Endothelial cell of umbilical vein (primary cell): ENCODE measurements at regions not wholly inside any gene's neighbourhood (a gene's known extent, or its start where the extent isn't known, plus 50 kb on each side); places are given as distances from the start of the nearest gene placed in this dataset.

Source experiments
- BruUV-seq: library from RNA; stranded (reverse); fragments of 400-500 nt; replicated peaks from 2 replicates; lab custom pipeline; 2021; lab: Mats Ljungman, UMichigan
- CTCF ChIA-PET: fragments of 300-600, 350-600 bp; sonication (Branson Sonifier 250); formaldehyde crosslinking; loops from one replicate; lab custom pipeline; 2021; ENCODE audit warnings: antibody characterized with exemption, inconsistent platforms; lab: Charles Lee
- POLR2A ChIA-PET: fragments of 300-600, 350-600 bp; sonication (Branson Sonifier 250); formaldehyde crosslinking; loops from one replicate; lab custom pipeline; 2021; ENCODE audit warnings: antibody characterized with exemption, inconsistent platforms; lab: Charles Lee
- DNase-seq: peaks from one replicate; pipeline ENCODE4 v3.0.0-alpha.2; 2011; ENCODE audit warnings: low read depth, low spot score
- FAIRE-seq: peaks from 2 replicates; lab custom pipeline; 2011; peaks lifted over from hg19 to GRCh38; lab: Jason Lieb, UNC
- H2AFZ ChIP-seq: 2 replicates; pipeline ENCODE4 v1.6.0; 2012; ENCODE audit warnings: low read depth, low read length, control low read depth, inconsistent platforms
- H3K27ac ChIP-seq: 2 replicates; pipeline ENCODE4 v1.5.1; 2011; ENCODE audit warnings: low read depth, mild to moderate bottlenecking, control low read depth, low read length, moderate library complexity; ENCODE audit not compliant: insufficient read depth
- H3K27me3 ChIP-seq, 2 experiments: 2 replicates each; pipeline versions ENCODE4 v1.6.0 to v1.6.1; 2011; ENCODE audit warnings: low read length in 2 of 2, mixed read lengths in 1 of 2; ENCODE audit not compliant: control insufficient read depth in 2 of 2, insufficient read depth in 2 of 2
- H3K36me3 ChIP-seq, 2 experiments: 2 replicates in 1 of 2; 3 replicates in 1 of 2; pipeline ENCODE4 v1.5.1; 2011; ENCODE audit warnings: low read length in 2 of 2, mild to moderate bottlenecking in 1 of 2, moderate library complexity in 1 of 2; ENCODE audit not compliant: control insufficient read depth in 2 of 2, insufficient read depth in 2 of 2; ENCODE audit errors: extremely low read depth in 1 of 2
- H3K4me1 ChIP-seq: 3 replicates; pipeline ENCODE4 v1.5.1; 2011; ENCODE audit warnings: mild to moderate bottlenecking, low read length; ENCODE audit not compliant: control insufficient read depth, insufficient read depth; ENCODE audit errors: extremely low read depth
- H3K4me2 ChIP-seq: 2 replicates; pipeline ENCODE4 v1.6.1; 2011; ENCODE audit warnings: low read length, control low read depth, mixed read lengths; ENCODE audit not compliant: insufficient read depth
- H3K4me3 ChIP-seq, 3 experiments: fragments of 200-600 bp in 1 of 3; sonication (generic), shearing (Covaris generic) in 1 of 3; replicated peaks in 1 of 3; 2 replicates each; pipeline ENCODE4 v1.5.1; 2011 to 2016; ENCODE audit warnings: control low read depth in 3 of 3, low read length in 3 of 3, mild to moderate bottlenecking in 2 of 3, inconsistent platforms in 1 of 3, low read depth in 1 of 3, moderate library complexity in 1 of 3; ENCODE audit not compliant: insufficient read depth in 1 of 3
- H3K79me2 ChIP-seq: 2 replicates; pipeline ENCODE4 v1.6.0; 2012; ENCODE audit warnings: low read length, inconsistent platforms; ENCODE audit not compliant: control insufficient read depth, insufficient read depth
- H3K9ac ChIP-seq: replicated peaks from 2 replicates; pipeline ENCODE3; 2011; ENCODE audit warnings: low read length, control low read depth; ENCODE audit not compliant: insufficient read depth; ENCODE audit errors: extremely low read depth
- H3K9me1 ChIP-seq: replicated peaks from 3 replicates; pipeline ENCODE4 v1.6.0; 2011; ENCODE audit warnings: mild to moderate bottlenecking, low read length; ENCODE audit not compliant: control insufficient read depth, insufficient read depth; ENCODE audit errors: extremely low read depth
- H3K9me3 ChIP-seq: replicated peaks from 2 replicates; pipeline ENCODE4 v1.5.1; 2012; ENCODE audit warnings: low read length, inconsistent platforms; ENCODE audit not compliant: control insufficient read depth, insufficient read depth
- H4K20me1 ChIP-seq: replicated peaks from 2 replicates; pipeline ENCODE3; 2011; ENCODE audit warnings: mild to moderate bottlenecking, low read length; ENCODE audit not compliant: control insufficient read depth, insufficient read depth; ENCODE audit errors: extremely low read depth
- CTCF ChIP-seq, 2 donors: IDR thresholded peaks; 1 replicate in 1 of 2; 2 replicates in 1 of 2; pipeline ENCODE4 v1.5.1; 2011; ENCODE audit warnings: low read length in 2 of 2, mild to moderate bottlenecking in 2 of 2, moderate library complexity in 2 of 2, control low read depth in 1 of 2, inconsistent platforms in 1 of 2, low read depth in 1 of 2; ENCODE audit not compliant: insufficient read depth in 1 of 2; ENCODE audit errors: extremely low read depth in 1 of 2
- EZH2 ChIP-seq: IDR thresholded peaks from 2 replicates; pipeline ENCODE4 v1.6.1; 2012; ENCODE audit warnings: borderline replicate concordance, low read depth, mild to moderate bottlenecking, moderate library complexity, low read length, inconsistent platforms; ENCODE audit not compliant: severe bottlenecking
- FOS ChIP-seq: IDR thresholded peaks from 2 replicates; pipeline ENCODE4 v1.6.1; 2011; ENCODE audit warnings: mild to moderate bottlenecking, low read length, moderate library complexity, borderline replicate concordance; ENCODE audit not compliant: insufficient read depth
- GATA2 ChIP-seq: IDR thresholded peaks from 2 replicates; pipeline ENCODE4 v1.7.0; 2011; ENCODE audit warnings: low read depth, mild to moderate bottlenecking, moderate library complexity, mixed read lengths, low read length; ENCODE audit not compliant: insufficient read length, insufficient read depth
- JUN ChIP-seq: IDR thresholded peaks from 2 replicates; pipeline ENCODE4 v1.6.1; 2011; ENCODE audit warnings: borderline replicate concordance, low read depth; ENCODE audit not compliant: insufficient read length, insufficient read depth
- MAX ChIP-seq: IDR thresholded peaks from 2 replicates; pipeline ENCODE4 v1.6.1; 2011; ENCODE audit not compliant: insufficient read depth, insufficient read length
- MYC ChIP-seq: IDR thresholded peaks from one replicate; pipeline ENCODE4 v1.6.1; 2011; ENCODE audit warnings: mild to moderate bottlenecking, low read depth, low read length
- POLR2A ChIP-seq: IDR thresholded peaks from 2 replicates; pipeline ENCODE4 v1.6.1; 2012; ENCODE audit warnings: low read depth, mild to moderate bottlenecking, control low read depth, low read length
- POLR2AphosphoS5 ChIP-seq: IDR thresholded peaks from 2 replicates; pipeline ENCODE4 v1.6.1; 2012; ENCODE audit warnings: low read depth, mild to moderate bottlenecking, control low read depth, low read length, moderate library complexity; ENCODE audit not compliant: insufficient read depth
- dilution Hi-C: fragments of 300-500 bp; cut with MboI; formaldehyde crosslinking; loops from one replicate; pipeline ENCODE4 v1.15.0; 2019; ENCODE audit warnings: low sequenced_read_pairs; ENCODE audit not compliant: extremely low pct_ligation_motif_present
- intact Hi-C: fragments of 100-400 bp; cut with micrococcal nuclease; formaldehyde crosslinking; loops from one replicate; pipeline ENCODE4 v1.10.0; 2022

- no peak for FAIRE-seq
- no peak overlapping the region for H3K4me2 ChIP-seq
- ChIA-PET CTCF (no interaction called here), POLR2A (no interaction called here)
- H3K79me2 ChIP-seq = no peaks in the 10 kb centered on the region
- TF ChIP-seq MYC (no peak), GATA2 (no peak), CTCF (IDR thresholded peaks at IDR 0.05; ENCODE audit: extremely low read depth in 1 of 2, insufficient read depth in 1 of 2, low read depth in 1 of 2, low read length in 2 of 2) (no peak)
- no peaks in the 10 kb centered on the region for H3K27me3 ChIP-seq
- H3K4me1 ChIP-seq = no peaks in the 10 kb centered on the region
- no TSS peak for BruUV-seq
- no peak overlapping the region for H3K27ac ChIP-seq
- H3K9me1 ChIP-seq = no peaks in the 10 kb centered on the region
- no peak for DNase-seq
- dilution Hi-C loops (no loop called here), intact Hi-C loops (no loop called here)
- no peaks in the 10 kb centered on the region for H3K36me3 ChIP-seq
- no peak overlapping the region for H3K9ac ChIP-seq
- H3K9me3 ChIP-seq = peaks cover 2% of the 10 kb centered on the region
- no peak overlapping the region for H3K4me3 ChIP-seq
- H4K20me1 ChIP-seq = no peaks in the 10 kb centered on the region
- H2AFZ ChIP-seq = no peak overlapping the region
These were observed 708.9 kb downstream of the NTRK3 start for GRCh38 chr15:87547470-87548181.

- H3K9me1 ChIP-seq = no peaks in the 10 kb centered on the region
- H3K36me3 ChIP-seq = no peaks in the 10 kb centered on the region
- H3K9me3 ChIP-seq = peaks cover 2% of the 10 kb centered on the region
- no peak overlapping the region for H3K4me2 ChIP-seq
- no peaks in the 10 kb centered on the region for H3K27me3 ChIP-seq
- H3K4me3 ChIP-seq = no peak overlapping the region
- TF ChIP-seq POLR2A (no peak), JUN (no peak), MAX (no peak), EZH2 (no peak), FOS (no peak), CTCF (IDR thresholded peaks at IDR 0.05; ENCODE audit: extremely low read depth in 1 of 2, insufficient read depth in 1 of 2, low read depth in 1 of 2, low read length in 2 of 2) (no peak), GATA2 (no peak), MYC (no peak), POLR2AphosphoS5 (no peak)
- BruUV-seq = no TSS peak
- POLR2A ChIA-PET = no interaction called here
- H3K27ac ChIP-seq = no peak overlapping the region
- H3K79me2 ChIP-seq = no peaks in the 10 kb centered on the region
- dilution Hi-C loops (no loop called here), intact Hi-C loops (no loop called here)
- no peak for FAIRE-seq
- CTCF ChIA-PET = no interaction called here
- H3K4me1 ChIP-seq = no peaks in the 10 kb centered on the region
- DNase-seq = no peak
- H2AFZ ChIP-seq = no peak overlapping the region
- H3K9ac ChIP-seq = no peak overlapping the region
- H4K20me1 ChIP-seq = no peaks in the 10 kb centered on the region
These were observed 718.2 kb downstream of the NTRK3 start for GRCh38 chr15:87538327-87538834.
